ENCODE measurements at regions not wholly inside any gene's neighbourhood (a gene's known extent, or its start where the extent isn't known, plus 50 kb on each side); places are given as distances from the start of the nearest gene placed in this dataset.

DNA sequence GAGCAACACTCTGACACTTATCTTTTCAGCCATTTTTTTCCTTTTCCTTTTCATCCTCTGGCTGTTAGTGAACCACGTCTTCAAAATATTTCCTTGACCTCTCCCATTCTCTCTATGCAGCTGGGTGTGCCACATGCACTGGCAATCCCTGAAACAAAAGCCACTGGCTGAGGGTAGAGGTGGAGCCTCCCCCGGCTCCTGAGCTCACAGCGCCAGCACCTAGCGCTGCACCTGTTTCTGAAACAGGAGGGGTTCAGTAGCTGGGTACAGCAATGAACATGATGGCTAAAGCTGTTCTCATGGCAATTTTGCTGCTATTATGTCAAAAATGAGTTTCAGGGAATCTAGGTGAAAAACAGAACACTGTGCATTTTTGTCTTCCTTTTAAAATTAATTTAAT lies 314.7 kb upstream of the ATP10A start:
- DNase-seq: no peak

GRCh38 chr15:26176831-26177230 lies 313.7 kb upstream of the ATP10A start:
- no peak for DNase-seq

DNA sequence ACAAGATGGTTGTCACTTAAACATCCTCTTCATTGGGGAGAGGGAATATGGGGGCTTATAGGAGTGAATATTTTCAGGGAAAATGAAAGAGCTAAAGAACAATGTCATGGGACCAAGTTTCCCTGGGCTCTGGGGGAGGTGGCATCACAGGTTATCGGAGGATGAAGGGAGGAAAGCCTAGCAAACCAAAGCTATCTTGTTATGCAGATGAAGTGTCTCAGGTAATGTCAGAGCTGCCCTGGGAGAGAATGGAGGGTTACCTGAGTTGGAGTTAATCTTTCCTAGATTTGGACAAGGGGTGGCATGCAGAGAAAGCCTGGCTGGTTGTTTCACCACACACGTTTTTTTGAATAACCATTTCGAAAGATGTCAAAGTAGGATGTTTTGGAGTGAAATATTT lies 308.1 kb upstream of the ATP10A start:
- DNase-seq: no peak

DNA sequence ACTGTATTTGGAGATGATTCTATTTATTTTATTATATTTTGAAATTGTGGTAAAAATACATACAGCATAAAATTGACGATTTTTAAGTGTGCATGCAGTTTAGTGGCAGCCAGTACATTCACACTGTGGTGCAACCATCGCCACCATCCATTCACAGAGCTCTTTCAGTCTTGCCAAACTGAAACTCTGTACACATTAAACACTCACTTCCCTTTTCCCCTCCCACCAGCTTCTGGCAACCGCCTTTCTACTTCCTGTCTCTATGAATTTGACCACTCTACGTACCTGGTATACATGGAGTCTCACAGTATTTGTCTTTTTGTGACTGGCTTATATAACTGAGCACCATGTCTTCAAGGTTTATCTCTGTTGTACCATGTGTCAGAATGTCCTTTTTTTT lies 303.3 kb upstream of the ATP10A start:
- no peak for DNase-seq

- DNase-seq: no peak
These were observed 302.4 kb upstream of the ATP10A start for GRCh38 chr15:26165546-26165945.

DNA sequence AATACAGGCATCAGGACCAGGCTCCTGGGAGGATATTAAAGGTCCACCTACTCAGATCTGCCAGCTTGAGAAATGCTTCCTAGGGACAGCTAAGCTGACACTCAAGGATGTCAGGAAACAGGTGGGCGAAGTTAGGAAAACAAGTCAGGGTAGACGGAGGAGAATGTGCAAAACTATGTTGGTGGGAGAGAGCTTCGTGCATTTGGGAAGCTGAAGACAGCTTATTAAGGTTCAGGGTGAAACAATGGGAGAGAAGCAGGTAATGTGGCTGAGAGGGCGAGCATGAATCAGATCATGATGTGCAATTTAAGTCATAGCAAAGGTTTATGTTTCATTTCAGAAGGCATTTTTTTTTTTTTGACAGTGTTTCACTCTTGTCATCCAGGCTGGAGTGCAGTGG lies 297.2 kb upstream of the ATP10A start:
- no peak for DNase-seq

DNA sequence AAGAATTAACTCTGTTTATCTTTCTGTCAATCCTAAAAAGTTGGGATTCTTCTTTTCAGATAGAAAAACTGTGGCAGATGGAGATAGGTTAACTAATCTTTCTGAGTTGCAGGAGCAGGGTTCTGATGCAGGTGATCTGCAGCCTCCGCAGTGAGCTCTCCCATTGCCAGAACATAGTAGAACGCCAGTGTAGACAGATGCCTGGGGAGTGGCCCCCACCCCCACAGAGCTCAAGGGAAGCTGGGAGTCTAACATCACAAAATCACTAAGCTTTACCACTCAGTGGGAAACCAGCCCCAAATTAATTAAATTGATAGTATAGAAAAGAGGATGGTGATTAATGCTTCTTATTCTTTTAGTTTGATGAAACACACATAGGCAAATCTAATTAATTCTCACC lies 295.0 kb upstream of the ATP10A start:
- no peak for DNase-seq

- no peak for DNase-seq
These were observed 294.0 kb upstream of the ATP10A start for GRCh38 chr15:26157081-26157480.

GRCh38 chr15:26156051-26156450 lies 292.9 kb upstream of the ATP10A start:
- DNase-seq: no peak

GRCh38 chr15:26148156-26148860 lies 285.2 kb upstream of the ATP10A start:
- no peak for DNase-seq

GRCh38 chr15:26146202-26146601 lies 283.1 kb upstream of the ATP10A start:
- no peak for DNase-seq

DNA sequence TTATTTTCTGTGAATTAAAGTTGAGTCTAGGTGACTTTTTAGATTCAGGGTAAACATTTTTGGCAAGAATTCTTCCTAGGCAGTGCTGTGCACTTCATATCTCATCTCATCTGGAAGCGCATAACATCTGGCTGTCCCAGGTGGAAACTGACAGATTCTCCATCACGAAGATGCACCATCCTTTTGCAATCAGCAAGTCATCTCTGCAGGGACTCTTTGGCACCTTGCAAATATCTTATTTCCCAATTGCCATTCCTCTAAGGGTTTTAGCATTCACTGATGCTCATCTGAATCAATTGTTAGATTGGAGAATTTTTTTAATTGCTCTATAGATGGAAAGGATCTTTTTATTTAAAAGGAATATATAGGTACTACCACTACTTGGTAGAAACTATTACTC lies 282.7 kb upstream of the ATP10A start:
- no peak for DNase-seq

GRCh38 chr15:26144836-26145235 lies 281.7 kb upstream of the ATP10A start:
- no peak for DNase-seq

DNA sequence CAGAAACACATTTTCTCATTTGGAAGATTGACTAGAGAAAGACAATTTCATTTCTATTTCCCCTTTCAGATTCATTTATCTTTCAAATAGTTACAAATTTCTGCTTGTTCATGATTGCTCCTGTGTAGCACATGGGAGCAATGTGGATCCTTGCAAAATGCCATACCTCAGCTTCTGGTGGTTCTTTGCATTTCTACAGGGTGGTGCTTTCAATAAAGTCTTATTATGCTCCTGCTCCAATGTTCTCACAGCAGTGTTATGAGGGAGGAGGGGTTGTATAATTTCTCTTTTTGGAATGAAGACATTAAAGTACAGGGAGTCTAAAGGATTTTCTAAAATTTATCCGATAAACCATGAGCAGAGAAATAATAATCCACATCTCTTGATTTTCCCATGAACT lies 280.1 kb upstream of the ATP10A start:
- no peak for DNase-seq

- no peak for DNase-seq
These were observed 271.7 kb upstream of the ATP10A start for GRCh38 chr15:26134812-26135211.

DNA sequence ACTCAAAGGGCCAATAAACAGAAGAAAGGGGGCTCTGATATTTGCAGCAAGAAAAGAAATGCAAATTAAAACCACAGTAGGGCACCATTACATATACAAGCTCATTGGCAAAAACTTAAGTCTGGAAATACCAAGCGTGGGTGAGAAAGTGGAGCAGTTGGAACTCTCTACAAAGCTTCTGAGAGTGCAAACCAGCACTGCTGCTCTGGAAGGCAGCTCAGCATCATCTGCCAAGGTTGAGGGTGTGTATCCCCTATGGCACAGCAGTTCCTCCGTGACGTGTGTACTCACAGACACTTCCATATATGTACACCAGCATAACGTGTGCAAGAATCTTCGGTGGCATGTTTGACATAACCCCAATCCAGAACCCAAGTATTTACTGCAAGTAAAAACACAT lies 271.0 kb upstream of the ATP10A start:
- no peak for DNase-seq

DNA sequence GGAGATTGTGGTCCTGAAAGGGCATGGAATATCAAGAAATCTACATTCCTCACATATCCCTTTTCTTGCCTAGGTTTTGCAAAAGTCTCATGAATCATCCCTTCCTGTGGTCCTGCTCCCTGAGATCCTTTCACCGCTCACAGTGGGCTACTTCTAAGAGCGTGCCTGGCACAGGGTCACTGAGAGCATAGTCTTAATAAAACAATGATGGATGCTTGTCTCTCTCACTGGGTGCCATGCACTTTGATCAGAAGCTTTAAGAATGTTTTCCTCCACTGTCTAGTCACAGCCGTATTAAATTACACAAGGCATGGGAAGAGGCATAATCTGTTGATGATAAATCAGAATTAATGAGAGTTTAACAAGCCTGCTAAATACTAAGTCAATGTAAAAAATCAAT lies 269.7 kb upstream of the ATP10A start:
- DNase-seq: no peak

DNA sequence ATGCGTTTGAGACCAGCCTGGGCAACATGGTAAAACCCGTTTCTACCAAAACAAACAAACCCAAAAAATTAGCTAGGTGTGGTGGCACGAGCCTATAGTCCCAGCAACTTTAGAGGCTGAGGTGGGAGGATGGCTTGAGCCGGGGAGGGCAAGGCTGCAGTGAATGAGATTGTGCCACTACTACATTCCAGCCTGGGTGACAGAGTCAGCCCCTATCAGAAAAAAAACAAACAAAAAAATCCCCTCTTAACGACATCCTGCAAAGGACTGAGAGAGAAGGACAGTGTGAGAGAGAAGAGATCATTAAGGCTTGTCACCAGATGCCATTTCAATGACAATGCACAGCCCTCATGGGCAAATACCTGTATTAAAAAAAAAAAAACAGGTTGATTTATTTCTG lies 266.7 kb upstream of the ATP10A start:
- no peak for DNase-seq

GRCh38 chr15:26128611-26129140 lies 265.5 kb upstream of the ATP10A start:
- no peak for DNase-seq

GRCh38 chr15:26126819-26127387 lies 263.8 kb upstream of the ATP10A start:
- no peak for DNase-seq

- DNase-seq: no peak
These were observed 262.9 kb upstream of the ATP10A start for GRCh38 chr15:26126070-26126469.

GRCh38 chr15:26125664-26126063 lies 262.5 kb upstream of the ATP10A start:
- DNase-seq: no peak

GRCh38 chr15:26119322-26119721 lies 256.2 kb upstream of the ATP10A start:
- no peak for DNase-seq

GRCh38 chr15:26115229-26115943 lies 252.3 kb upstream of the ATP10A start:
- DNase-seq: no peak
